Endodermal cell (in vitro differentiated cells): ENCODE measurements at regions not wholly inside any gene's neighbourhood (a gene's known extent, or its start where the extent isn't known, plus 50 kb on each side); places are given as distances from the start of the nearest gene placed in this dataset.

Experiments
- DNase-seq: peaks from one replicate; pipeline ENCODE4 v3.0.0-alpha.2; 2017
- H3K27ac ChIP-seq: 2 replicates; pipeline ENCODE4 v1.5.1; 2013; ENCODE audit warnings: mild to moderate bottlenecking, low read depth, low read length, moderate library complexity
- H3K27me3 ChIP-seq: 2 replicates; pipeline ENCODE4 v1.6.1; 2013; ENCODE audit warnings: mild to moderate bottlenecking, low read length, moderate library complexity; ENCODE audit not compliant: insufficient read depth, control insufficient read depth, poor library complexity, severe bottlenecking
- H3K36me3 ChIP-seq: 2 replicates; pipeline ENCODE4 v1.7.0; 2013; ENCODE audit warnings: mild to moderate bottlenecking, low read length, moderate library complexity; ENCODE audit not compliant: control insufficient read depth, insufficient read depth
- H3K4me1 ChIP-seq: one replicate; pipeline ENCODE4 v1.7.0; 2013; ENCODE audit warnings: low read length; ENCODE audit not compliant: control insufficient read depth, insufficient read depth
- H3K4me3 ChIP-seq: 2 replicates; pipeline ENCODE4 v1.5.1; 2013; ENCODE audit warnings: mild to moderate bottlenecking, low read length, moderate library complexity
- H3K9ac ChIP-seq: 2 replicates; pipeline ENCODE4 v1.6.1; 2013; ENCODE audit warnings: mild to moderate bottlenecking, low read length, moderate library complexity; ENCODE audit not compliant: poor library complexity, severe bottlenecking; ENCODE audit errors: extremely low read depth
- H3K9me3 ChIP-seq: 2 replicates; pipeline ENCODE4 v1.6.1; 2013; ENCODE audit warnings: mild to moderate bottlenecking, low read length, moderate library complexity; ENCODE audit not compliant: control insufficient read depth
- H3K27ac Mint-ChIP-seq: 2 replicates; pipeline ENCODE4 v1.8.0; 2020; ENCODE audit warnings: mixed read lengths
- H3K27me3 Mint-ChIP-seq: 2 replicates; pipeline ENCODE4 v1.8.0; 2021; ENCODE audit warnings: mild to moderate bottlenecking, mixed read lengths; ENCODE audit not compliant: insufficient read depth
- H3K36me3 Mint-ChIP-seq: 2 replicates; pipeline ENCODE4 v1.8.0; 2020; ENCODE audit warnings: low read depth, mixed read lengths
- H3K4me1 Mint-ChIP-seq: 2 replicates; pipeline ENCODE4 v1.8.0; 2020; ENCODE audit warnings: mixed read lengths
- H3K4me3 Mint-ChIP-seq: 2 replicates; pipeline ENCODE4 v1.8.0; 2020; ENCODE audit warnings: mild to moderate bottlenecking, moderate library complexity, mixed read lengths
- H3K9me3 Mint-ChIP-seq: 2 replicates; pipeline ENCODE4 v1.8.0; 2020; ENCODE audit warnings: mild to moderate bottlenecking, mixed read lengths
- CTCF ChIP-seq: fragments of 200-600 bp; sonication (generic); conservative IDR thresholded peaks from 2 replicates; pipeline ENCODE4 v1.5.0; 2021; ENCODE audit warnings: antibody characterized with exemption, mild to moderate bottlenecking
- WGBS, 2 experiments: methylation state at CpG; one replicate each; pipeline versions ENCODE4 v1.1.5 to v1.1.7; 2013; ENCODE audit warnings: missing lambda C conversion rate in 2 of 2, mixed read lengths in 1 of 2; ENCODE audit not compliant: insufficient coverage in 1 of 2, insufficient read length in 1 of 2; 5-methylcytosine and 5-hydroxymethylcytosine counted together

DNA sequence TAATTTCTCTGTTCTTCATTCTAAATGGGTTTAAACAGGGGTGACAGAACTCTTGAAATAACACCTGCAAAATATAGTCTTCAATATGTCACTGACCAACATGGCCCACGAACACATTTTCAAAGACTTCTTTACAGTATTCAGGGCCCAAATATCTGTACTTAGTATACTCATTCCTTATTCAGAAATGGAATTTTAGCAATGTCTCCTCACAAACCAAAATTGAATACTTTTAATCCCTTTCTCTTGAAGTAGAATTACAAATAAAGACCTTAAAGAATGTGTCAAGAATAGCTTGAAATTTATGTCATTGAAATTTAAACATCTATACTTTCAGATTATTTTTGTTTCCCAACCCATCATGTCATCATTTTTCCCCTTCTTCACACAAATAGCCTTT is 263.1 kb downstream of the LRIG3 start:
- 83 to 87% methylated on average over 1 of the region's 1 CpG for WGBS, 2 experiments
- H3K27ac ChIP-seq = no peak overlapping the region
- H3K4me1 Mint-ChIP-seq = no peaks in the 10 kb centered on the region
- H3K9ac ChIP-seq = no peak overlapping the region
- peaks cover 14% of the 10 kb centered on the region for H3K9me3 ChIP-seq
- no peak for TF ChIP-seq CTCF
- no peak for DNase-seq
- no peaks in the 10 kb centered on the region for H3K36me3 ChIP-seq
- no peak overlapping the region for H3K4me3 Mint-ChIP-seq
- H3K9me3 Mint-ChIP-seq = peaks cover 27% of the 10 kb centered on the region
- peaks cover 9% of the 10 kb centered on the region for H3K36me3 Mint-ChIP-seq
- H3K4me1 ChIP-seq = no peaks in the 10 kb centered on the region
- H3K4me3 ChIP-seq = no peak overlapping the region
- H3K27me3 ChIP-seq = no peaks in the 10 kb centered on the region
- no peak overlapping the region for H3K27ac Mint-ChIP-seq
- no peaks in the 10 kb centered on the region for H3K27me3 Mint-ChIP-seq

GRCh38 chr12:58665375-58665774 is 254.9 kb downstream of the LRIG3 start:
- Histone ChIP-seq H3K27me3 (no peaks in the 10 kb centered on the region), H3K9ac (no peak overlapping the region), H3K36me3 (no peaks in the 10 kb centered on the region), H3K27ac (no peak overlapping the region), H3K9me3 (no peaks in the 10 kb centered on the region), H3K4me3 (no peak overlapping the region), H3K4me1 (no peaks in the 10 kb centered on the region)
- Mint-ChIP-seq H3K27me3 (no peaks in the 10 kb centered on the region), H3K36me3 (no peaks in the 10 kb centered on the region), H3K4me3 (no peak overlapping the region), H3K4me1 (peaks cover 8% of the 10 kb centered on the region), H3K27ac (no peak overlapping the region), H3K9me3 (peaks cover 3% of the 10 kb centered on the region)
- no peak for TF ChIP-seq CTCF
- 70 to 92% methylated on average over 2 of the region's 2 CpGs for WGBS, 2 experiments
- no peak for DNase-seq

- no peak overlapping the region for H3K4me3 Mint-ChIP-seq
- H3K4me3 ChIP-seq = no peak overlapping the region
- H3K9me3 ChIP-seq = no peaks in the 10 kb centered on the region
- no peak overlapping the region for H3K27ac Mint-ChIP-seq
- H3K27ac ChIP-seq = no peak overlapping the region
- no peaks in the 10 kb centered on the region for H3K36me3 ChIP-seq
- DNase-seq = no peak
- no peak for TF ChIP-seq CTCF
- no peak overlapping the region for H3K9ac ChIP-seq
- no peaks in the 10 kb centered on the region for H3K27me3 Mint-ChIP-seq
- H3K36me3 Mint-ChIP-seq = no peaks in the 10 kb centered on the region
- no peaks in the 10 kb centered on the region for H3K9me3 Mint-ChIP-seq
- peaks cover 16% of the 10 kb centered on the region for H3K4me1 Mint-ChIP-seq
- H3K27me3 ChIP-seq = no peaks in the 10 kb centered on the region
- H3K4me1 ChIP-seq = no peaks in the 10 kb centered on the region
- 93 to 100% methylated on average over 1 to 3 of the region's 3 CpGs for WGBS, 2 experiments
Measured at GRCh38 chr12:58668233-58668632, 252.1 kb downstream of the LRIG3 start.
